BJ (cell line): ENCODE measurements at regions not wholly inside any gene's neighbourhood (a gene's known extent, or its start where the extent isn't known, plus 50 kb on each side); places are given as distances from the start of the nearest gene placed in this dataset.

Experiments used
- CTCF ChIA-PET: fragments of 350-600 bp; formaldehyde crosslinking; extraction: SDS; loops from one replicate; lab custom pipeline; 2021; ENCODE audit warnings: antibody characterized with exemption, inconsistent platforms; lab: Yijun Ruan, JAX
- POLR2A ChIA-PET: fragments of 300-600 bp; sonication (Branson Sonifier 250); formaldehyde crosslinking; extraction: SDS; loops from one replicate; lab custom pipeline; 2021; ENCODE audit warnings: antibody characterized with exemption; lab: Charles Lee
- DNase-seq: peaks from one replicate; pipeline ENCODE4 v3.0.0-alpha.2; 2011; ENCODE audit warnings: low read depth
- H3K27me3 ChIP-seq: 2 replicates; pipeline ENCODE4 v1.6.0; 2011; ENCODE audit warnings: low read length; ENCODE audit not compliant: control insufficient read depth, insufficient read depth
- H3K36me3 ChIP-seq: 2 replicates; pipeline ENCODE4 v1.5.1; 2011; ENCODE audit warnings: low read length; ENCODE audit not compliant: control insufficient read depth, insufficient read depth
- H3K4me3 ChIP-seq: 2 replicates; pipeline ENCODE4 v1.5.1; 2011; ENCODE audit warnings: low read depth, mild to moderate bottlenecking, control low read depth, low read length
- CTCF ChIP-seq: IDR thresholded peaks from 2 replicates; pipeline ENCODE4 v1.5.1; 2011; ENCODE audit warnings: low read depth, mild to moderate bottlenecking, control low read depth, inconsistent platforms, low read length, moderate library complexity; ENCODE audit not compliant: insufficient read depth

GRCh38 chr9:84067821-84068220 is 87.2 kb downstream of the RMI1 start:
- POLR2A ChIA-PET: no interaction called here

GRCh38 chr9:84068872-84069271 is 88.3 kb downstream of the RMI1 start:
- DNase-seq: no peak
- H3K36me3 ChIP-seq: no peaks in the 10 kb centered on the region
- H3K4me3 ChIP-seq: no peak overlapping the region
- no peaks in the 10 kb centered on the region for H3K27me3 ChIP-seq
- ChIA-PET CTCF (no interaction called here), POLR2A (no interaction called here)
- TF ChIP-seq CTCF: no peak

More at GRCh38 chr9:84067821-84068220, 87.2 kb downstream of the RMI1 start:
- no peak for DNase-seq
- TF ChIP-seq CTCF: no peak
- CTCF ChIA-PET: interaction anchor here (0.9 kb wide), 1 partner anchor 12 kb away, joined by 3 read pairs; no protein-coding TSS in a partner anchor
- Histone ChIP-seq H3K4me3 (no peak overlapping the region), H3K36me3 (no peaks in the 10 kb centered on the region), H3K27me3 (no peaks in the 10 kb centered on the region)

GRCh38 chr9:84070590-84070989 is 90.0 kb downstream of the RMI1 start:
- TF ChIP-seq CTCF: no peak

GRCh38 chr9:84072621-84073180 is 92.1 kb downstream of the RMI1 start:
- no peak overlapping the region for H3K4me3 ChIP-seq
- TF ChIP-seq CTCF: no peak
- POLR2A ChIA-PET: no interaction called here
- H3K36me3 ChIP-seq: no peaks in the 10 kb centered on the region
- no peaks in the 10 kb centered on the region for H3K27me3 ChIP-seq
- CTCF ChIA-PET: no interaction called here
- no peak for DNase-seq

More at GRCh38 chr9:84070590-84070989, 90.0 kb downstream of the RMI1 start:
- POLR2A ChIA-PET: no interaction called here
- H3K4me3 ChIP-seq: no peak overlapping the region
- CTCF ChIA-PET: no interaction called here
- H3K36me3 ChIP-seq: no peaks in the 10 kb centered on the region
- no peaks in the 10 kb centered on the region for H3K27me3 ChIP-seq
- DNase-seq: no peak

GRCh38 chr9:84075004-84075403 is 94.4 kb downstream of the RMI1 start:
- DNase-seq: no peak
- Histone ChIP-seq H3K36me3 (no peaks in the 10 kb centered on the region), H3K27me3 (no peaks in the 10 kb centered on the region), H3K4me3 (no peak overlapping the region)
- POLR2A ChIA-PET: no interaction called here
- CTCF ChIA-PET: no interaction called here
- TF ChIP-seq CTCF: no peak
